Activated T-cell treated with anti-CD3 and anti-CD28 coated beads, Interleukin-2, amount 50 U/mL, for 24 hours (primary cell): ENCODE measurements at regions not wholly inside any gene's neighbourhood (a gene's known extent, or its start where the extent isn't known, plus 50 kb on each side); places are given as distances from the start of the nearest gene placed in this dataset.
A peak's percentile ranks its signal among the peaks of the same experiment; 100 is the strongest.

ENCODE experiments used
- DNase-seq: peaks from one replicate; pipeline ENCODE4 v3.0.0-alpha.2; 2020
- H3K27ac Mint-ChIP-seq: 2 replicates; pipeline ENCODE4 v1.8.0; 2020; ENCODE audit warnings: mild to moderate bottlenecking, mixed read lengths
- H3K27me3 Mint-ChIP-seq: 2 replicates; pipeline ENCODE4 v1.8.0; 2020; ENCODE audit warnings: mixed read lengths
- H3K36me3 Mint-ChIP-seq: 2 replicates; pipeline ENCODE4 v1.8.0; 2020; ENCODE audit warnings: low read depth, mixed read lengths
- H3K4me1 Mint-ChIP-seq: 2 replicates; pipeline ENCODE4 v1.8.0; 2020; ENCODE audit warnings: low read depth, mixed read lengths
- H3K4me3 Mint-ChIP-seq: 2 replicates; pipeline ENCODE4 v1.8.0; 2020; ENCODE audit warnings: mild to moderate bottlenecking, moderate library complexity, mixed read lengths
- H3K9me3 Mint-ChIP-seq: 2 replicates; pipeline ENCODE4 v1.8.0; 2020; ENCODE audit warnings: mixed read lengths

GRCh38 chr2:217183471-217183870, 323.6 kb upstream of the TNP1 start:
- Mint-ChIP-seq H3K4me3 (no peak overlapping the region), H3K4me1 (no peaks in the 10 kb centered on the region), H3K27me3 (peaks cover 6% of the 10 kb centered on the region), H3K9me3 (no peaks in the 10 kb centered on the region), H3K27ac (no peak overlapping the region), H3K36me3 (no peaks in the 10 kb centered on the region)
- DNase-seq = no peak

GRCh38 chr2:217182926-217183325, 323.1 kb upstream of the TNP1 start:
- Mint-ChIP-seq H3K27ac (no peak overlapping the region), H3K4me1 (no peaks in the 10 kb centered on the region), H3K27me3 (peaks cover 6% of the 10 kb centered on the region), H3K4me3 (no peak overlapping the region), H3K9me3 (no peaks in the 10 kb centered on the region), H3K36me3 (no peaks in the 10 kb centered on the region)
- DNase-seq = no peak

GRCh38 chr2:217181512-217181911, 321.6 kb upstream of the TNP1 start:
- no peak for DNase-seq
- no peaks in the 10 kb centered on the region for H3K4me1 Mint-ChIP-seq

DNA sequence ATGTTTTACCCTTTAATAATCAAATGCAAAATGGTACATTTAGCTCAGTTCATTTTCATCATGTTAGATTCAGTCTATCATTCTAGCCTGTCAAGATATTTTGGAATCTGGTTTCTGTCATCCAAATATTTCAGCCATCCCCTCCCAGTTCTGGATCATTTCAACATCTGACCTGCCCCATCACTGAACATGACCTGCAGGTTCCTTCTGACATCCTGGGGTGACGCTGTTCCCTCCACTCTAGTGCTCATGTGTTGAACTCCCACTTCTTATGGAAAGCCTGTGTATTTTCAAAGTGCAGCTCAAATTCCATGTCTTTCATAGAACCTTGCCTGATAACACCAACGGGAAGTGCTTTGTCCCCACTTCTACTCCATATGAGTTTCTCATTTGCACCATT, 320.0 kb upstream of the TNP1 start:
- H3K9me3 Mint-ChIP-seq = no peaks in the 10 kb centered on the region
- DNase-seq = no peak
- H3K27me3 Mint-ChIP-seq = no peaks in the 10 kb centered on the region
- H3K4me3 Mint-ChIP-seq = no peak overlapping the region
- H3K4me1 Mint-ChIP-seq = no peaks in the 10 kb centered on the region
- H3K36me3 Mint-ChIP-seq = no peaks in the 10 kb centered on the region
- no peak overlapping the region for H3K27ac Mint-ChIP-seq

More at GRCh38 chr2:217181512-217181911, 321.6 kb upstream of the TNP1 start:
- Mint-ChIP-seq H3K4me3 (no peak overlapping the region), H3K27me3 (no peaks in the 10 kb centered on the region), H3K36me3 (no peaks in the 10 kb centered on the region), H3K27ac (no peak overlapping the region), H3K9me3 (no peaks in the 10 kb centered on the region)

DNA sequence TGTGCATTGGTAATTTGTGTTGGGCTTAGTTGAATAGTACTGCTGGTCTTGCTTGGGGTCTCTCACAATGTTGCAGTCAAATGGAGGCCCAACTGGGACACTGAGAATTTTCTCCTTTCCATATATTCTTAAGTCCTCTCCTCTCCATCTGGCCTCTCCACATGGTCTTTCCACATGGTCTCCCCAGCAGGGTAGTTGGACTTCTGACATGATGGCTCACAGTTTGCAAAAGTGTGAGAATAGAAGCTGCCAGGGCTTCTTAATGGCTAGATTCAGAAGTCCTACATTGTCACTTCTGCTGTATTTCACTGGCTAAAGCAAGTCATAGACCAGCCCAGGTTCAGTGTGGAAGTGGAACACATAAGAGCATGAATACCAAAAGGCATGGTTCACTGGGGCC, 318.5 kb upstream of the TNP1 start:
- no peak overlapping the region for H3K27ac Mint-ChIP-seq

DNA sequence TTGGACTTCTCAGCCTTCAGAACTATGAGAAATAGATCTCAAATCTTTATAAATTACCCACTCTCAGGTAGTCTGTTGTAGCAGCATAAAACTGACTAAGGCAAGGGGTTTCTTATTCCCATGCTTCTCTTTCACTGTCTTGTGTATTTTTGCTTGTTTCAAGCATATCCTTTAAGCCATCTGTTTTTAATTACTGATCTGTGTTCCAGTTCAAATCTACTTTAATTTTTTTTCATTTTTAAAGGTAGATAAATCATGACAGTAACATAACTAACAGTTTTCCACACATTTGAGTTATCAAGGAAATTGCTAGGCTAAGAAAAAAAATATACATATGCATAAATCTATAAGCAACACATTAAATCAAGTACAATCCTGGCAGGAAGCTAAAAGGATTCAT, 317.9 kb upstream of the TNP1 start:
- no peak overlapping the region for H3K27ac Mint-ChIP-seq
- no peaks in the 10 kb centered on the region for H3K36me3 Mint-ChIP-seq
- H3K27me3 Mint-ChIP-seq = no peaks in the 10 kb centered on the region
- H3K4me1 Mint-ChIP-seq = no peaks in the 10 kb centered on the region
- no peak overlapping the region for H3K4me3 Mint-ChIP-seq
- no peaks in the 10 kb centered on the region for H3K9me3 Mint-ChIP-seq
- DNase-seq = no peak

More for the DNA sequence above, 318.5 kb upstream of the TNP1 start:
- Mint-ChIP-seq H3K36me3 (no peaks in the 10 kb centered on the region), H3K27me3 (no peaks in the 10 kb centered on the region), H3K4me1 (no peaks in the 10 kb centered on the region), H3K9me3 (no peaks in the 10 kb centered on the region), H3K4me3 (no peak overlapping the region)
- no peak for DNase-seq

GRCh38 chr2:217171874-217172273, 312.0 kb upstream of the TNP1 start:
- Mint-ChIP-seq H3K4me3 (no peak overlapping the region), H3K9me3 (no peaks in the 10 kb centered on the region), H3K4me1 (no peaks in the 10 kb centered on the region), H3K36me3 (no peaks in the 10 kb centered on the region), H3K27me3 (peaks cover 2% of the 10 kb centered on the region), H3K27ac (no peak overlapping the region)
- no peak for DNase-seq

DNA sequence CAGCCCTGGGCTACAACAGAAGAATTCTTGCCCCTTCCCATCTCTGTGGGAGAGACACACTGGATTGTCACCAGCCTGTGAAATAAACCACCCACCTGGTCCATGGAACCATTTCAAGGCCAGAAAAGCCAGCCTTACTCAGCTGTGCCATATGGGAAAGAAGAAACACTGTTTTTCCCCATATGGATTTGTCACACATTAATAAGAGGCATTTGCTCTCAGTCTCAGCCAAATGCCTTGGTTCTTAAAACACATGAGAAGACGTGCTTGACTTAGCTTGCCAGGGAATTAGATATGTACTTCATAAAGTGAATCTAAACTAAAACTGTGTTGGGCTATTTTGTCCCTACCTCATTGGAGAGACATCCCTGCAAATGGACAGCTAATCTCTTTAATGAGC, 308.6 kb upstream of the TNP1 start:
- no peaks in the 10 kb centered on the region for H3K9me3 Mint-ChIP-seq
- H3K4me1 Mint-ChIP-seq = no peaks in the 10 kb centered on the region

DNA sequence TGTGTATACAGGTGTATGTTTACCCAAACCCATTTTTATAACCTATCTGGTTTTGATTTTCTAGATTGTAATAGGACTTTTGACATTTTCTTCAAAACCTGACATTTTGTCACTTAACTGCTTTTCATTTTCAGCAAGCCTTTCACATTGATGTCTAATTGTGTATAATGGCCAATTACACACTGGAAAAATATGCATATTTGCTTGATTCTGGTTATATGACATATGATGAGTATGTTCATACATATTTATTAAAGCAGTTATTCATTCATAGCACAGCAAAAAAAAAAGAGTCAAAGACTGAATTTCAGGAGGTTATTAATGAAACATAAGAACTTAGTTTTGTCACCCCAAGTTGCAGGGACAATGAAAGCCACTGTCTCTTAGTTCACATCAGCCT, 307.7 kb upstream of the TNP1 start:
- Mint-ChIP-seq H3K9me3 (no peaks in the 10 kb centered on the region), H3K4me1 (peaks cover 6% of the 10 kb centered on the region), H3K4me3 (no peak overlapping the region), H3K36me3 (no peaks in the 10 kb centered on the region), H3K27ac (no peak overlapping the region), H3K27me3 (peaks cover 2% of the 10 kb centered on the region)
- DNase-seq = no peak

More for the DNA sequence above, 308.6 kb upstream of the TNP1 start:
- DNase-seq = no peak
- Mint-ChIP-seq H3K27ac (no peak overlapping the region), H3K27me3 (peaks cover 2% of the 10 kb centered on the region), H3K4me3 (no peak overlapping the region), H3K36me3 (no peaks in the 10 kb centered on the region)

GRCh38 chr2:217166241-217166850, 306.5 kb upstream of the TNP1 start:
- peaks cover 18% of the 10 kb centered on the region for H3K4me1 Mint-ChIP-seq
- peaks cover 2% of the 10 kb centered on the region for H3K27me3 Mint-ChIP-seq
- H3K36me3 Mint-ChIP-seq = no peaks in the 10 kb centered on the region
- H3K9me3 Mint-ChIP-seq = no peaks in the 10 kb centered on the region
- H3K27ac Mint-ChIP-seq = no peak overlapping the region
- DNase-seq = no peak
- no peak overlapping the region for H3K4me3 Mint-ChIP-seq

GRCh38 chr2:217165547-217165946, 305.7 kb upstream of the TNP1 start:
- H3K9me3 Mint-ChIP-seq = no peaks in the 10 kb centered on the region
- H3K36me3 Mint-ChIP-seq = no peaks in the 10 kb centered on the region
- no peak for DNase-seq
- H3K4me1 Mint-ChIP-seq = peaks cover 21% of the 10 kb centered on the region
- H3K4me3 Mint-ChIP-seq = no peak overlapping the region
- H3K27me3 Mint-ChIP-seq = peaks cover 2% of the 10 kb centered on the region
- no peak overlapping the region for H3K27ac Mint-ChIP-seq

GRCh38 chr2:217163987-217164386, 304.1 kb upstream of the TNP1 start:
- H3K4me1 Mint-ChIP-seq = peaks cover 21% of the 10 kb centered on the region

GRCh38 chr2:217162533-217162932, 302.7 kb upstream of the TNP1 start:
- Mint-ChIP-seq H3K36me3 (no peaks in the 10 kb centered on the region), H3K27ac (no peak overlapping the region), H3K27me3 (peaks cover 11% of the 10 kb centered on the region), H3K4me3 (no peak overlapping the region), H3K9me3 (no peaks in the 10 kb centered on the region), H3K4me1 (peaks cover 21% of the 10 kb centered on the region)
- no peak for DNase-seq

More at GRCh38 chr2:217163987-217164386, 304.1 kb upstream of the TNP1 start:
- H3K4me3 Mint-ChIP-seq = no peak overlapping the region
- no peaks in the 10 kb centered on the region for H3K36me3 Mint-ChIP-seq
- H3K27ac Mint-ChIP-seq = no peak overlapping the region
- H3K9me3 Mint-ChIP-seq = no peaks in the 10 kb centered on the region
- DNase-seq = no peak
- peaks cover 7% of the 10 kb centered on the region for H3K27me3 Mint-ChIP-seq

DNA sequence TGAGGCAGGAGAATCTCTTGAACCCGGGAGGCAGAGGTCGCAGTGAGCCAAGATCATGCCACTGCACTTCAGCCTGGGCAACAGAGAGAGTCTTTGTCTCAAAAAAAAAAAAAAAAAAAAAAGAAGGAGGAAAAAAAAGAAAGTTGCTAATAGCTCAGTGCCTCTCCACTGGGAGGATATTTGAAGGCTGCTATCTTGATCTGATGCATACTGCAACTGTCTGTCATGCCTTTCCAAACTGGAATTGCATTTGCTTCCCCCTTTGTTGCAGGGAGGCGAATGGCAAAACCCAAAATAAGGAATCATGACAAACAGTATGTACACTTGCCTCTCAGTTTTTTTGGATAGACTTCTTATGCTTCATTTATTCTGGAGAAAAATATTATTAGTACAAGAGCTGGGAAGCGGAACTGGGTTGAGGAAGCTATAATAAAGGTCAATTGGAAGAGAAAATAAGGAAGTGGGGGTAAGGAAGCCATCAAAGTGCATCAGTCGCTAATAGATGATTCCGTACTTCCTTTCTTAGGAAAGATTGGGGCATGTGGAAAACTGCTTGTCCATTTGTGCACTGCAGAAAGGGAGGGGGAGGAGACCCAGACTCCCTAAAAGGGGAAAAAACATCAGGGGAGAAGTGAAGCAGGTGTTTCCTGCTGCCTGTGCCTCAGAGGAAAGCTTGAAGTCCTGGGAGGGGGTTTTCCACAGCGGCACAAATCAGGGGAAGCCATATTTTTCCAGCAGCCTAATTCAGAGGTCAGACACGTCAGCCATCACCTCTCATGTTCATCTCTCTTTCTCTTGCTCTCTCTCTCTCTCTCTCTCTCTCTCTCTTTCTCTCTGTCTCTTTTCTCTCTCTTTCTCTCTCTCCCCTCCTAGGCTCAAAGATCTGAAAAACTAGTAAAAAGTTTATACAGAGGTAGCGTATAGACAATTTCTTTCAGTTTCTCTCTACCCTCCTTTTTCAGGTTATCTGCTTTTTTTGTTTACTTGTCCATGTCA, 301.4 kb upstream of the TNP1 start:
- DNase-seq = no peak
- Mint-ChIP-seq H3K9me3 (no peaks in the 10 kb centered on the region), H3K36me3 (no peaks in the 10 kb centered on the region), H3K27ac (peak overlapping the region; percentile 10), H3K4me3 (peak overlapping the region; percentile 1), H3K4me1 (peaks cover 21% of the 10 kb centered on the region), H3K27me3 (peaks cover 11% of the 10 kb centered on the region)

DNA sequence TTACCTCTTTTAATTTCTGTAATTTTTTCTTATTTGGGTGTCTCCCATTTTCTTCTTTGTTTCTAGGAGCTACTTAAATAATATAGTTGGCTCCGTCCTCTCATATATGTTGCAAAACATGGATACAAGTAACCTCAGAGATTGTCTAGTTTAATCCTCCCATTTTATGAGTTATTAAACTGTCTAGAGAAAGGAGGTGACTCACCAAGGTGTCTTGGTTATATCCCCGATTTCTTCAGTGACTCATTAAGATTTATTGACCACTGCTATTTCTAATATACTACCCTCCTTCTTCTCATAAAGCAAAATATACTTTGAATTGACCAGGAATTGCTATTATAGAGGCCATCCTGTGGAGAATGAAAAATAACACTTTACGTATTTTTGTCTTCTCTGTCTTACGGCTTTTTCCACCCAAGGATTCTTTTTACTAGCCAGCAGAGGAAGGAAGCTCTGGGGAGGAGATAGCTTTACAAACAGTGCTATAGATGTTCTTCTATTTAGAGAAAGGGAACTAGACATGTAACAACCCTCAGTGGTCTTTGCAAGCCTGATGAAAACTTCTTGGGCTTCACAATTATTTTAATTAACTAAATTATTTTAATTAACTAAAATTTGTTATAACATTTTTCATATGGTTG, 300.4 kb upstream of the TNP1 start:
- H3K4me1 Mint-ChIP-seq = peaks cover 21% of the 10 kb centered on the region
- DNase-seq = no peak
- H3K27me3 Mint-ChIP-seq = peaks cover 11% of the 10 kb centered on the region
- H3K9me3 Mint-ChIP-seq = no peaks in the 10 kb centered on the region
- H3K36me3 Mint-ChIP-seq = no peaks in the 10 kb centered on the region
- H3K27ac Mint-ChIP-seq = no peak overlapping the region
- H3K4me3 Mint-ChIP-seq = no peak overlapping the region
